SU-DHL-6 (cell line): ENCODE measurements at regions not wholly inside any gene's neighbourhood (a gene's known extent, or its start where the extent isn't known, plus 50 kb on each side); places are given as distances from the start of the nearest gene placed in this dataset.

ENCODE experiments used
- H2AFZ ChIP-seq: fragments of 200-600 bp; sonication (generic); 2 replicates; pipeline ENCODE4 v1.6.1; 2014; ENCODE audit warnings: low read depth, mild to moderate bottlenecking, moderate library complexity, mixed read lengths, antibody characterized with exemption, low read length; ENCODE audit not compliant: severe bottlenecking
- H3F3A ChIP-seq: fragments of 200-600 bp; shearing (Covaris generic); 2 replicates; pipeline ENCODE4 v1.6.0; 2016; ENCODE audit warnings: antibody characterized with exemption, mild to moderate bottlenecking; ENCODE audit not compliant: insufficient read depth
- H3K27ac ChIP-seq: fragments of 200-600 bp; sonication (generic); 2 replicates; pipeline ENCODE4 v1.5.1; 2016; ENCODE audit warnings: low read depth, mild to moderate bottlenecking, low read length, moderate library complexity, mixed read lengths
- H3K27me3 ChIP-seq: fragments of 200-600 bp; sonication (generic), shearing (Covaris generic); 2 replicates; pipeline ENCODE4 v1.6.0; 2014; ENCODE audit warnings: mild to moderate bottlenecking, low read length
- H3K36me3 ChIP-seq: fragments of 200-600 bp; sonication (generic); 2 replicates; pipeline ENCODE4 v1.6.1; 2014; ENCODE audit warnings: mild to moderate bottlenecking, low read length, mixed read lengths
- H3K4me2 ChIP-seq: fragments of 300-600, 200-600 bp; shearing (Covaris generic), sonication (generic); 2 replicates; pipeline ENCODE4 v1.6.0; 2014; ENCODE audit warnings: low read length, low read depth, mild to moderate bottlenecking; ENCODE audit not compliant: poor library complexity, severe bottlenecking
- H3K4me3 ChIP-seq: fragments of 200-600 bp; sonication (generic); 2 replicates; pipeline ENCODE4 v1.5.1; 2014; ENCODE audit warnings: antibody characterized with exemption, low read length, mild to moderate bottlenecking, mixed read lengths; ENCODE audit not compliant: insufficient read depth, poor library complexity, severe bottlenecking
- H3K79me2 ChIP-seq: fragments of 200-600 bp; sonication (generic); 2 replicates; pipeline ENCODE4 v1.6.1; 2014; ENCODE audit warnings: mild to moderate bottlenecking, low read length, moderate library complexity; ENCODE audit not compliant: insufficient read depth
- H3K9ac ChIP-seq: fragments of 200-600 bp; sonication (generic); 2 replicates; pipeline ENCODE4 v1.7.0; 2014; ENCODE audit warnings: mild to moderate bottlenecking, low read length
- H3K9me2 ChIP-seq: fragments of 200-600 bp; sonication (generic); replicated peaks from 2 replicates; pipeline ENCODE4 v1.6.1; 2014; ENCODE audit warnings: low read length; ENCODE audit not compliant: insufficient read depth
- H3K9me3 ChIP-seq: fragments of 200-600 bp; sonication (generic); 2 replicates; pipeline ENCODE4 v1.6.1; 2014; ENCODE audit warnings: low read length, mixed read lengths; ENCODE audit not compliant: insufficient read depth
- H4K20me1 ChIP-seq: fragments of 200-600 bp; sonication (generic); 2 replicates; pipeline ENCODE4 v1.6.1; 2014; ENCODE audit warnings: low read depth, mild to moderate bottlenecking, antibody characterized with exemption, low read length, moderate library complexity, mixed read lengths
- EZH2phosphoT487 ChIP-seq: fragments of 200-600 bp; sonication (generic), shearing (Covaris generic); conservative IDR thresholded peaks from 2 replicates; pipeline ENCODE4 v1.6.1; 2018; ENCODE audit warnings: mild to moderate bottlenecking, antibody characterized with exemption, low read length, moderate library complexity, mixed read lengths
- TF ChIP-seq, protein P1 (sequence below): fragments of 200-600 bp; sonication (generic); IDR thresholded peaks from one replicate; pipeline ENCODE4 v1.5.1; 2017; ENCODE audit warnings: antibody characterized with exemption, mild to moderate bottlenecking, low read length, moderate library complexity; ENCODE audit not compliant: insufficient read depth, poor library complexity, severe bottlenecking

DNA sequence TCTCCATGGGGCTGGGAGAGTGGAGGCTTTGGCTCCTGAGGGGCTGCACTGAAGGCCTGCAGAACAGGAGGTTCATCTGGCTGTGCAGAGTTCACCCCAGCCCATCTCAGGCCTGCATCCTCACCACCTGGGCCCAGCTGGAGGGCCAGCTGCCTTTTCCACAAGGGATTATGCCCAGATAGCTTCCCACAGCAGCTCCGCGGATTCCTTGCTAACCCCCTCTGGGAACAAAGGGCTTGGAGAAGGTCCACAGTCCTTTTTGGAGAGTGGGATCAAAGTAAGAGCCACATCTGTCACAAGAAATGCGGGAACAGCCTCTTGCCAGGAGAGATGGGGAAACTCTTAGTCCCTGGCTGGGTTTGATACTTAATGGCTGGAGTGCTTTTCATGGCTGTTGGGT lies 164.7 kb upstream of the RGMA start:
- Histone ChIP-seq H3K27me3 (no peaks in the 10 kb centered on the region), H3K9ac (no peak overlapping the region), H4K20me1 (no peaks in the 10 kb centered on the region), H2AFZ (no peak overlapping the region), H3K9me3 (no peaks in the 10 kb centered on the region), H3K4me2 (no peak overlapping the region), H3K9me2 (no peaks in the 10 kb centered on the region), H3F3A (no peaks in the 10 kb centered on the region), H3K4me3 (no peak overlapping the region), H3K27ac (no peak overlapping the region), H3K79me2 (no peaks in the 10 kb centered on the region), H3K36me3 (no peaks in the 10 kb centered on the region)
- TF ChIP-seq, protein P1, sequence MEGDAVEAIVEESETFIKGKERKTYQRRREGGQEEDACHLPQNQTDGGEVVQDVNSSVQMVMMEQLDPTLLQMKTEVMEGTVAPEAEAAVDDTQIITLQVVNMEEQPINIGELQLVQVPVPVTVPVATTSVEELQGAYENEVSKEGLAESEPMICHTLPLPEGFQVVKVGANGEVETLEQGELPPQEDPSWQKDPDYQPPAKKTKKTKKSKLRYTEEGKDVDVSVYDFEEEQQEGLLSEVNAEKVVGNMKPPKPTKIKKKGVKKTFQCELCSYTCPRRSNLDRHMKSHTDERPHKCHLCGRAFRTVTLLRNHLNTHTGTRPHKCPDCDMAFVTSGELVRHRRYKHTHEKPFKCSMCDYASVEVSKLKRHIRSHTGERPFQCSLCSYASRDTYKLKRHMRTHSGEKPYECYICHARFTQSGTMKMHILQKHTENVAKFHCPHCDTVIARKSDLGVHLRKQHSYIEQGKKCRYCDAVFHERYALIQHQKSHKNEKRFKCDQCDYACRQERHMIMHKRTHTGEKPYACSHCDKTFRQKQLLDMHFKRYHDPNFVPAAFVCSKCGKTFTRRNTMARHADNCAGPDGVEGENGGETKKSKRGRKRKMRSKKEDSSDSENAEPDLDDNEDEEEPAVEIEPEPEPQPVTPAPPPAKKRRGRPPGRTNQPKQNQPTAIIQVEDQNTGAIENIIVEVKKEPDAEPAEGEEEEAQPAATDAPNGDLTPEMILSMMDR = no peak
- no peak for TF ChIP-seq EZH2phosphoT487

- H4K20me1 ChIP-seq = no peaks in the 10 kb centered on the region
- H3K4me3 ChIP-seq = no peak overlapping the region
- H3K4me2 ChIP-seq = no peak overlapping the region
- H3F3A ChIP-seq = no peaks in the 10 kb centered on the region
- no peak overlapping the region for H2AFZ ChIP-seq
- no peaks in the 10 kb centered on the region for H3K79me2 ChIP-seq
- TF ChIP-seq EZH2phosphoT487 = no peak
- TF ChIP-seq, protein P1 = no peak
- H3K27me3 ChIP-seq = no peaks in the 10 kb centered on the region
- H3K9me3 ChIP-seq = no peaks in the 10 kb centered on the region
- no peak overlapping the region for H3K9ac ChIP-seq
- no peak overlapping the region for H3K27ac ChIP-seq
- H3K36me3 ChIP-seq = no peaks in the 10 kb centered on the region
- no peaks in the 10 kb centered on the region for H3K9me2 ChIP-seq
These were observed 163.8 kb upstream of the RGMA start for GRCh38 chr15:93252780-93253179.

DNA sequence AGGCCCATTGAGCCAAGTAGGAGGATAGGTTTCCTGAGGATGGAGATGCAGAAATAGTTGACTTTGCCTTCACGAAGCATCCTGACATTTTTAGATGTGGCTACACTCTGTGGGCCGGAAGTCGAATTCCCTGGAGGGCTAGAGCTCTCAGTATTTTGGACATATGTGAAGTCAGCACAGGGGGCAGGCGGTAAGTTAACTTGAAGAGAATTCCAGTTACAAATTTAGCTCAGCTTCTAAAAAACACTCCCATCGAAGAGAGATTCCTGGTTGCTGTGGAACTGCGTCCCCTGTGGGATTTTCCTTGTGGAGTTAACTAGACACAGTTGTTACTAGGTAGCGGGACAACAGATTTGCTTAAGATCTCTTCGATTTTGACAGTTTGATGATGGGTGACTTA lies 161.9 kb upstream of the RGMA start:
- Histone ChIP-seq H3K27ac (no peak overlapping the region), H3K36me3 (no peaks in the 10 kb centered on the region), H3K9me2 (no peaks in the 10 kb centered on the region), H3F3A (no peaks in the 10 kb centered on the region), H3K4me2 (no peak overlapping the region), H3K79me2 (no peaks in the 10 kb centered on the region), H4K20me1 (no peaks in the 10 kb centered on the region), H3K27me3 (no peaks in the 10 kb centered on the region), H2AFZ (no peak overlapping the region), H3K9ac (no peak overlapping the region), H3K4me3 (no peak overlapping the region), H3K9me3 (no peaks in the 10 kb centered on the region)
- no peak for TF ChIP-seq EZH2phosphoT487
- TF ChIP-seq, protein P1 = no peak

- Histone ChIP-seq H3K4me2 (no peak overlapping the region), H4K20me1 (no peaks in the 10 kb centered on the region), H3K79me2 (no peaks in the 10 kb centered on the region), H3K4me3 (no peak overlapping the region), H2AFZ (no peak overlapping the region), H3F3A (no peaks in the 10 kb centered on the region), H3K9ac (no peak overlapping the region), H3K27ac (no peak overlapping the region), H3K9me3 (no peaks in the 10 kb centered on the region), H3K27me3 (no peaks in the 10 kb centered on the region), H3K9me2 (no peaks in the 10 kb centered on the region), H3K36me3 (no peaks in the 10 kb centered on the region)
- no peak for TF ChIP-seq EZH2phosphoT487
- TF ChIP-seq, protein P1 = no peak
These were observed 161.2 kb upstream of the RGMA start for GRCh38 chr15:93250209-93250608.
